KBM-7 (cell line): ENCODE measurements at regions not wholly inside any gene's neighbourhood (a gene's known extent, or its start where the extent isn't known, plus 50 kb on each side); places are given as distances from the start of the nearest gene placed in this dataset.

Source experiments
- DNase-seq: peaks from one replicate; pipeline ENCODE4 v3.0.0-alpha.2; 2015
- in situ Hi-C: fragments of 300-500 bp; cut with MboI; formaldehyde crosslinking; loops from 2 replicates; pipeline ENCODE4 v1.14.3; 2020; ENCODE audit warnings: low sequenced_read_pairs, low pct_unique_long_range_greater_than_20kb, mixed read lengths

- in situ Hi-C loops = no loop called here
- DNase-seq = no peak
Observed at GRCh38 chr9:105859428-105860091, 165.2 kb downstream of the TMEM38B start.

- in situ Hi-C loops = no loop called here
- DNase-seq = no peak
Observed at GRCh38 chr9:105860516-105860915, 166.2 kb downstream of the TMEM38B start.

GRCh38 chr9:105861972-105862371 is 167.6 kb downstream of the TMEM38B start:
- peak; percentile 41 for DNase-seq
- in situ Hi-C loops = no loop called here

GRCh38 chr9:105864248-105864898 is 170.0 kb downstream of the TMEM38B start:
- no peak for DNase-seq
- in situ Hi-C loops = no loop called here

- in situ Hi-C loops = no loop called here
- DNase-seq = no peak
Observed at GRCh38 chr9:105865285-105865684, 170.9 kb downstream of the TMEM38B start.

- no peak for DNase-seq
- in situ Hi-C loops = no loop called here
Observed at GRCh38 chr9:105871540-105871939, 177.2 kb downstream of the TMEM38B start.

- DNase-seq = no peak
- in situ Hi-C loops = no loop called here
Observed at GRCh38 chr9:105873801-105874200, 179.5 kb downstream of the TMEM38B start.

GRCh38 chr9:105877721-105878120 is 183.4 kb downstream of the TMEM38B start:
- in situ Hi-C loops = no loop called here
- no peak for DNase-seq

GRCh38 chr9:105879181-105879580 is 184.8 kb downstream of the TMEM38B start:
- in situ Hi-C loops = no loop called here
- no peak for DNase-seq

- in situ Hi-C loops = no loop called here
- DNase-seq = no peak
Observed at GRCh38 chr9:105880517-105880916, 186.2 kb downstream of the TMEM38B start.

- DNase-seq = no peak
- in situ Hi-C loops = no loop called here
Observed at GRCh38 chr9:105881021-105881420, 186.7 kb downstream of the TMEM38B start.

- in situ Hi-C loops = no loop called here
- DNase-seq = peak; percentile 77
Observed at GRCh38 chr9:105881654-105882349, 187.5 kb downstream of the TMEM38B start.

GRCh38 chr9:105883847-105884246 is 189.5 kb downstream of the TMEM38B start:
- peak; percentile 58 for DNase-seq
- in situ Hi-C loops = no loop called here

GRCh38 chr9:105884416-105884815 is 190.1 kb downstream of the TMEM38B start:
- in situ Hi-C loops = no loop called here
- no peak for DNase-seq

- in situ Hi-C loops = no loop called here
- DNase-seq = no peak
Observed at GRCh38 chr9:105886136-105886535, 191.8 kb downstream of the TMEM38B start.

- peak; percentile 56 for DNase-seq
- in situ Hi-C loops = no loop called here
Observed at GRCh38 chr9:105887679-105888078, 193.3 kb downstream of the TMEM38B start.

GRCh38 chr9:105890046-105890822 is 195.9 kb downstream of the TMEM38B start:
- peak; percentile 85 for DNase-seq
- in situ Hi-C loops = no loop called here

GRCh38 chr9:105900123-105900522 is 205.8 kb downstream of the TMEM38B start:
- in situ Hi-C loops = loop anchor here (25.0 kb wide), 1 partner anchor 112 kb away; no protein-coding TSS in a partner anchor
- no peak for DNase-seq

- DNase-seq = peak; percentile 52
- in situ Hi-C loops = loop anchor here (25.0 kb wide), 1 partner anchor 111 kb away; no protein-coding TSS in a partner anchor
Observed at GRCh38 chr9:105901514-105902109, 207.3 kb downstream of the TMEM38B start.
